HG02678 (cell line): ENCODE measurements at regions not wholly inside any gene's neighbourhood (a gene's known extent, or its start where the extent isn't known, plus 50 kb on each side); places are given as distances from the start of the nearest gene placed in this dataset.
A peak's percentile ranks its signal among the peaks of the same experiment; 100 is the strongest.

Source experiments
- ATAC-seq: cut with Tn5 transposase; IDR thresholded peaks from one replicate; pipeline ENCODE4 v1.9.1; 2021; ENCODE audit warnings: mild to moderate bottlenecking, moderate library complexity; ENCODE audit not compliant: unreplicated experiment

GRCh38 chr3:159798951-159799350 is 189.7 kb upstream of the IL12A start:
- no peak for ATAC-seq

- ATAC-seq = no peak
Observed at GRCh38 chr3:159800434-159801155, 188.0 kb upstream of the IL12A start.

- no peak for ATAC-seq
Observed at GRCh38 chr3:159802864-159803263, 185.8 kb upstream of the IL12A start.

GRCh38 chr3:159803459-159803858 is 185.2 kb upstream of the IL12A start:
- ATAC-seq = no peak

GRCh38 chr3:159804726-159805410 is 183.8 kb upstream of the IL12A start:
- peak; percentile 95 for ATAC-seq

- peak; percentile 10 for ATAC-seq
Observed at GRCh38 chr3:159805411-159805772, 183.2 kb upstream of the IL12A start.

GRCh38 chr3:159806412-159806811 is 182.2 kb upstream of the IL12A start:
- ATAC-seq = no peak

- no peak for ATAC-seq
Observed at GRCh38 chr3:159807137-159808040, 181.2 kb upstream of the IL12A start.

- no peak for ATAC-seq
Observed at GRCh38 chr3:159813822-159814531, 174.7 kb upstream of the IL12A start.

- ATAC-seq = no peak
Observed at GRCh38 chr3:159816512-159816911, 172.1 kb upstream of the IL12A start.

GRCh38 chr3:159817126-159817525 is 171.5 kb upstream of the IL12A start:
- ATAC-seq = no peak

- ATAC-seq = no peak
Observed at GRCh38 chr3:159817571-159817970, 171.1 kb upstream of the IL12A start.

GRCh38 chr3:159818399-159818798 is 170.2 kb upstream of the IL12A start:
- ATAC-seq = no peak

GRCh38 chr3:159818997-159819500 is 169.6 kb upstream of the IL12A start:
- no peak for ATAC-seq

GRCh38 chr3:159819676-159820075 is 169.0 kb upstream of the IL12A start:
- no peak for ATAC-seq

- no peak for ATAC-seq
Observed at GRCh38 chr3:159821110-159821509, 167.5 kb upstream of the IL12A start.

GRCh38 chr3:159821736-159822135 is 166.9 kb upstream of the IL12A start:
- ATAC-seq = no peak

- ATAC-seq = no peak
Observed at GRCh38 chr3:159823780-159824179, 164.9 kb upstream of the IL12A start.

- ATAC-seq = no peak
Observed at GRCh38 chr3:159824333-159824732, 164.3 kb upstream of the IL12A start.

GRCh38 chr3:159825216-159825854 is 163.3 kb upstream of the IL12A start:
- ATAC-seq = no peak
